Vagina (tissue), 2 donors: ENCODE measurements at regions not wholly inside any gene's neighbourhood (a gene's known extent, or its start where the extent isn't known, plus 50 kb on each side); places are given as distances from the start of the nearest gene placed in this dataset.

Experiments used
- CTCF ChIP-seq, 3 experiments: fragments of 450-650 bp in 2 of 3; fragments of 200-600 bp in 1 of 3; sonication (generic) in 1 of 3; IDR thresholded peaks; one replicate each; pipeline ENCODE4 v1.5.1; 2017 to 2019; ENCODE audit warnings: antibody characterized with exemption in 3 of 3, mild to moderate bottlenecking in 2 of 3, moderate library complexity in 2 of 3
- POLR2AphosphoS5 ChIP-seq, 2 donors: sonication (generic); formaldehyde crosslinking; IDR thresholded peaks; one replicate each; pipeline ENCODE4 v1.9.0; 2017; ENCODE audit warnings: antibody characterized with exemption in 2 of 2, mild to moderate bottlenecking in 2 of 2, low read depth in 1 of 2; ENCODE audit not compliant: insufficient read depth in 1 of 2

GRCh38 chr14:88987516-88987915, 163.1 kb downstream of the TTC8 start:
- no peak for TF ChIP-seq CTCF (IDR thresholded peaks at IDR 0.05)
- no peak for TF ChIP-seq POLR2AphosphoS5 (IDR thresholded peaks at IDR 0.05; ENCODE audit: insufficient read depth in 1 of 2, low read depth in 1 of 2)
